C4-2B (cell line): ENCODE measurements at regions not wholly inside any gene's neighbourhood (a gene's known extent, or its start where the extent isn't known, plus 50 kb on each side); places are given as distances from the start of the nearest gene placed in this dataset.

Experiments
- ZFX ChIP-seq: fragments of 450-650 bp; IDR thresholded peaks from 2 replicates; pipeline ENCODE4 v1.6.1; 2017
- TF ChIP-seq, protein P1 (sequence below): fragments of 450-650 bp; conservative IDR thresholded peaks from 2 replicates; pipeline ENCODE4 v1.5.1; 2017; ENCODE audit warnings: mild to moderate bottlenecking

DNA sequence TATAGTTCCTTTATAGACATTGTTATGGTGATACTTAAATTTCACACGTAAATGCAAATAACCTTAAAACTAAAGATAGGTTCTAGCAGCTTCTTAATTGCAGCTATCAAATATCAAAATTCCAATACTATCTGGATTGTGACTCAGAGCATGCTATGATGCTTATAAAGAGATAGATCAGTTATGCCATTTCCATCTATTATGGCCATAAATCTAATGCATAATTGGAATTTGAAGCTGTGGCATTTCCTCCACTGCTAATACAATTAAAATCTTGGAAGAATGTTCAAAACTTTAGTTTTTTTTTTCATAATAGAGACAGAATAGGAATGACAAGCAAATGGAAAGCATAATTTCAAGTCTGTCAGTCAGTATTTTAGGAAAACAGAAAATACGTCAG is 220.8 kb upstream of the GALNT5 start:
- TF ChIP-seq, protein P1, sequence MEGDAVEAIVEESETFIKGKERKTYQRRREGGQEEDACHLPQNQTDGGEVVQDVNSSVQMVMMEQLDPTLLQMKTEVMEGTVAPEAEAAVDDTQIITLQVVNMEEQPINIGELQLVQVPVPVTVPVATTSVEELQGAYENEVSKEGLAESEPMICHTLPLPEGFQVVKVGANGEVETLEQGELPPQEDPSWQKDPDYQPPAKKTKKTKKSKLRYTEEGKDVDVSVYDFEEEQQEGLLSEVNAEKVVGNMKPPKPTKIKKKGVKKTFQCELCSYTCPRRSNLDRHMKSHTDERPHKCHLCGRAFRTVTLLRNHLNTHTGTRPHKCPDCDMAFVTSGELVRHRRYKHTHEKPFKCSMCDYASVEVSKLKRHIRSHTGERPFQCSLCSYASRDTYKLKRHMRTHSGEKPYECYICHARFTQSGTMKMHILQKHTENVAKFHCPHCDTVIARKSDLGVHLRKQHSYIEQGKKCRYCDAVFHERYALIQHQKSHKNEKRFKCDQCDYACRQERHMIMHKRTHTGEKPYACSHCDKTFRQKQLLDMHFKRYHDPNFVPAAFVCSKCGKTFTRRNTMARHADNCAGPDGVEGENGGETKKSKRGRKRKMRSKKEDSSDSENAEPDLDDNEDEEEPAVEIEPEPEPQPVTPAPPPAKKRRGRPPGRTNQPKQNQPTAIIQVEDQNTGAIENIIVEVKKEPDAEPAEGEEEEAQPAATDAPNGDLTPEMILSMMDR = no peak
- no peak for TF ChIP-seq ZFX
